SK-N-MC (cell line): ENCODE measurements at regions not wholly inside any gene's neighbourhood (a gene's known extent, or its start where the extent isn't known, plus 50 kb on each side); places are given as distances from the start of the nearest gene placed in this dataset.

Experiments used
- DNase-seq: peaks from one replicate; pipeline ENCODE4 v3.0.0-alpha.2; 2011; ENCODE audit warnings: low read depth, low spot score
- H3K27ac ChIP-seq: fragments of 200-600 bp; sonication (generic); 2 replicates; pipeline ENCODE4 v1.5.1; 2016; ENCODE audit warnings: mixed run types
- H3K36me3 ChIP-seq: fragments of 200-600 bp; sonication (generic); 2 replicates; pipeline ENCODE4 v1.6.1; 2017; ENCODE audit warnings: antibody characterized with exemption, low read length, mixed read lengths; ENCODE audit not compliant: insufficient read depth
- H3K4me3 ChIP-seq: fragments of 200-600 bp; sonication (generic); 2 replicates; pipeline ENCODE4 v1.5.1; 2016
- H3K9ac ChIP-seq: fragments of 200-600 bp; sonication (generic); 2 replicates; pipeline ENCODE4 v1.8.0; 2017; ENCODE audit warnings: mixed run types, mixed read lengths; ENCODE audit not compliant: insufficient read length
- H3K9me3 ChIP-seq: fragments of 200-600 bp; sonication (generic); 2 replicates; pipeline ENCODE4 v1.6.1; 2017; ENCODE audit warnings: low read depth, mild to moderate bottlenecking, antibody characterized with exemption, low read length, moderate library complexity, mixed read lengths
- EZH2 ChIP-seq: fragments of 200-600 bp; sonication (generic); IDR thresholded peaks from one replicate; pipeline ENCODE4 v1.6.1; 2017; ENCODE audit warnings: antibody characterized with exemption
- FOXP2 ChIP-seq: optimal IDR thresholded peaks from 2 replicates; pipeline ENCODE3; 2011; ENCODE audit warnings: mild to moderate bottlenecking, moderate library complexity; ENCODE audit not compliant: insufficient read depth; ENCODE audit errors: extremely low read length, control extremely low read depth
- POLR2AphosphoS5 ChIP-seq: IDR thresholded peaks from 2 replicates; pipeline ENCODE4 v1.6.1; 2012; ENCODE audit warnings: mild to moderate bottlenecking, low read depth, low read length, borderline replicate concordance

GRCh38 chr22:27574002-27574366, 227.6 kb downstream of the MN1 start:
- TF ChIP-seq EZH2 (no peak), POLR2AphosphoS5 (no peak), FOXP2 (no peak)
- H3K9me3 ChIP-seq: no peaks in the 10 kb centered on the region
- no peak overlapping the region for H3K4me3 ChIP-seq
- no peak overlapping the region for H3K27ac ChIP-seq
- DNase-seq: no peak
- no peak overlapping the region for H3K9ac ChIP-seq
- no peaks in the 10 kb centered on the region for H3K36me3 ChIP-seq

- DNase-seq: no peak
- no peak overlapping the region for H3K4me3 ChIP-seq
- H3K9me3 ChIP-seq: no peaks in the 10 kb centered on the region
- no peak overlapping the region for H3K27ac ChIP-seq
- TF ChIP-seq EZH2 (no peak), POLR2AphosphoS5 (no peak), FOXP2 (no peak)
- H3K36me3 ChIP-seq: no peaks in the 10 kb centered on the region
- no peak overlapping the region for H3K9ac ChIP-seq
Measured at GRCh38 chr22:27574651-27575050, 226.9 kb downstream of the MN1 start.

- Histone ChIP-seq H3K27ac (no peak overlapping the region), H3K9ac (no peak overlapping the region), H3K9me3 (no peaks in the 10 kb centered on the region), H3K36me3 (no peaks in the 10 kb centered on the region), H3K4me3 (no peak overlapping the region)
- no peak for TF ChIP-seq FOXP2
- no peak for TF ChIP-seq POLR2AphosphoS5
- no peak for TF ChIP-seq EZH2
- no peak for DNase-seq
Measured at GRCh38 chr22:27575348-27575747, 226.2 kb downstream of the MN1 start.

GRCh38 chr22:27576413-27576812, 225.1 kb downstream of the MN1 start:
- no peak overlapping the region for H3K4me3 ChIP-seq
- no peaks in the 10 kb centered on the region for H3K36me3 ChIP-seq
- no peak for TF ChIP-seq EZH2
- TF ChIP-seq POLR2AphosphoS5: no peak
- no peak for TF ChIP-seq FOXP2
- H3K9ac ChIP-seq: no peak overlapping the region
- no peaks in the 10 kb centered on the region for H3K9me3 ChIP-seq
- no peak for DNase-seq
- H3K27ac ChIP-seq: no peak overlapping the region

GRCh38 chr22:27576815-27577573, 224.6 kb downstream of the MN1 start:
- DNase-seq: no peak
- Histone ChIP-seq H3K36me3 (no peaks in the 10 kb centered on the region), H3K9ac (no peak overlapping the region)

GRCh38 chr22:27577574-27577969, 224.0 kb downstream of the MN1 start:
- Histone ChIP-seq H3K27ac (no peak overlapping the region), H3K9me3 (no peaks in the 10 kb centered on the region), H3K4me3 (peak overlapping the region; percentile 40; the same call in 1 of the 2 replicates), H3K36me3 (no peaks in the 10 kb centered on the region), H3K9ac (no peak overlapping the region)
- DNase-seq: no peak
- no peak for TF ChIP-seq POLR2AphosphoS5
- no peak for TF ChIP-seq FOXP2
- no peak for TF ChIP-seq EZH2

More at GRCh38 chr22:27576815-27577573, 224.6 kb downstream of the MN1 start:
- no peaks in the 10 kb centered on the region for H3K9me3 ChIP-seq
- H3K27ac ChIP-seq: no peak overlapping the region
- peak overlapping the region; percentile 40 for H3K4me3 ChIP-seq
- TF ChIP-seq FOXP2: no peak
- no peak for TF ChIP-seq EZH2
- no peak for TF ChIP-seq POLR2AphosphoS5

- no peak for DNase-seq
- no peak overlapping the region; the same call in 1 of the 2 replicates for H3K27ac ChIP-seq
- H3K36me3 ChIP-seq: no peaks in the 10 kb centered on the region
- H3K4me3 ChIP-seq: no peak overlapping the region
- no peaks in the 10 kb centered on the region for H3K9me3 ChIP-seq
- TF ChIP-seq POLR2AphosphoS5: no peak
- no peak for TF ChIP-seq FOXP2
- TF ChIP-seq EZH2: no peak
- H3K9ac ChIP-seq: no peak overlapping the region
Measured at GRCh38 chr22:27578937-27579617, 222.5 kb downstream of the MN1 start.

- TF ChIP-seq POLR2AphosphoS5 (no peak), EZH2 (no peak), FOXP2 (no peak)
- no peak for DNase-seq
Measured at GRCh38 chr22:27580311-27580897, 221.2 kb downstream of the MN1 start.

More at GRCh38 chr22:27580311-27580897, 221.2 kb downstream of the MN1 start:
- no peak overlapping the region for H3K9ac ChIP-seq
- H3K9me3 ChIP-seq: no peaks in the 10 kb centered on the region
- H3K4me3 ChIP-seq: no peak overlapping the region
- no peak overlapping the region for H3K27ac ChIP-seq
- no peaks in the 10 kb centered on the region for H3K36me3 ChIP-seq
